HEK293 (cell line): ENCODE measurements at regions not wholly inside any gene's neighbourhood (a gene's known extent, or its start where the extent isn't known, plus 50 kb on each side); places are given as distances from the start of the nearest gene placed in this dataset.

Experiments used
- CTCF ChIP-seq: fragments of 450-650 bp; formaldehyde crosslinking; IDR thresholded peaks from 2 replicates; pipeline ENCODE4 v1.5.1; 2016; ENCODE audit warnings: missing biosample characterization, missing genetic modification characterization
- ZNF138 ChIP-seq: fragments of 450-650 bp; formaldehyde crosslinking; IDR thresholded peaks from 2 replicates; pipeline ENCODE4 v1.5.1; 2016; ENCODE audit warnings: missing biosample characterization, missing genetic modification characterization, borderline replicate concordance

- TF ChIP-seq CTCF (no peak), ZNF138 (tag by site-specific recombination) (no peak)
Observed at GRCh38 chr2:124993809-124994208, 968.7 kb downstream of the CNTNAP5 start.
